ENCODE measurements at regions not wholly inside any gene's neighbourhood (a gene's known extent, or its start where the extent isn't known, plus 50 kb on each side); places are given as distances from the start of the nearest gene placed in this dataset.

DNA sequence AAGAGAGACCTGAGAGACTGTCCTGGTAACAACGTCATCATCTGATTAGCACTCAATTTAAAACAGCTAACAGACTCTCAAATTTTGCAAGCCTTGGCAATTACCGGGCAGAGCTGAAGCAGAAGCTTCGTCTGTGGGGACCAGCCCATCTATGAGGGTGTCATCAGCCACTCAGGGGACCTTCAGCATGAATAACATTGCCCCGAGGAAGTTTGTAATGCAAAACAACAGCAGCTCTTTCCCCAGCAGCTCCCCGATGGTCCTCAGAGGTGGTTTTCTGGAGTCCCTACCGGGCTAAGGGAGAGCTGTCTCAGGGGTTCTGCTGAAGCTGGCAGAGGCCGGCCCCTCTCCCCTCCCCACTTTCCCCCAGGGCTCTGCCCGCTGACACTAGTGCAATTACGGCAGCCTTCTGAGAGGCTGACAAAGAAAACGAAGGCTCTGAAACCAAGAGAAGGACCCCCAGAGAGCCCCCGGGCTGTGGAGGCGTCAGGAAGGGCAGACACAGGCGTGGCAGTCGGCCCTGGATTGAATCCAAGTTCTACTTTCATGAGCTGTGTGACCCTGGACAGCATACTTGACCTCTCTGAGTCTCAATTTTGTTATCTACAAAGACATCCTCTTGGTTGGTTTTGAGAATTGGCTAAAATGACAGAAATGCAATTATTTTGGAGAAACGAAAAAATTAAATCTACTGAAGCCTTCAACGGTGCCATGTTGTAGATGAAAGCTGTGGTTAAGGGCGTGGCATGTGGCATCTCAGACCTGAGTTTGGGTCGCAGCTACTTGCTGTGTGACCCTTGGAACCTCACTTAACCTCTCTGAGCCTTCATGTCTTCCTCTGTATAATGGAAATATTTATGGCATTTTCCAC, 102.1 kb upstream of the TLE3 start:
- CTCF ChIA-PET: interaction anchor here (1.3 kb wide), 1 partner anchor 267 kb away, joined by 3 read pairs; no protein-coding TSS in a partner anchor
- Mint-ChIP-seq H3K36me3 (no peaks in the 10 kb centered on the region), H3K27me3 (peaks cover 22% of the 10 kb centered on the region), H3K4me3 (no peak overlapping the region), H3K9me3 (no peaks in the 10 kb centered on the region), H3K4me1 (no peaks in the 10 kb centered on the region), H3K27ac (no peak overlapping the region)
- DNase-seq: no peak

DNA sequence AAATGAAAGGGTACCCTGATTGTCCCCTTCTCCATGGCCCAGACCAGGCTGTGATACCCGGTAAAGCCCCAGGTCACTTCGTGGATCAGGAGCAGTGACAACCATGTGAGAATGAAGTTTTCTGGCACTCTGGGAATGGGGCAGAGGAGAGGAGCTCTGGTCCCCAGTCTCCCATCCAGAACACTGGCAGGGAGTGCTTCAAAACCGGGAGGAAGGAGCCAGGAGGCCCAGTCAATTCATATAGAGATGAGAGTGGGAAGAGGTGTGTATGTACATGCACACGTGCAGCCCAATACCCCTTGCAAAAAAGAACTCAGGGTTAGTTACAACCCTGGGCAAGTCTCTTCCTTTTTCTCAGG, 101.4 kb upstream of the TLE3 start:
- H3K4me3 Mint-ChIP-seq: no peak overlapping the region
- H3K36me3 Mint-ChIP-seq: no peaks in the 10 kb centered on the region
- H3K4me1 Mint-ChIP-seq: no peaks in the 10 kb centered on the region
- peaks cover 28% of the 10 kb centered on the region for H3K27me3 Mint-ChIP-seq
- no peak overlapping the region for H3K27ac Mint-ChIP-seq
- CTCF ChIA-PET: no interaction called here
- H3K9me3 Mint-ChIP-seq: no peaks in the 10 kb centered on the region
- no peak for DNase-seq

DNA sequence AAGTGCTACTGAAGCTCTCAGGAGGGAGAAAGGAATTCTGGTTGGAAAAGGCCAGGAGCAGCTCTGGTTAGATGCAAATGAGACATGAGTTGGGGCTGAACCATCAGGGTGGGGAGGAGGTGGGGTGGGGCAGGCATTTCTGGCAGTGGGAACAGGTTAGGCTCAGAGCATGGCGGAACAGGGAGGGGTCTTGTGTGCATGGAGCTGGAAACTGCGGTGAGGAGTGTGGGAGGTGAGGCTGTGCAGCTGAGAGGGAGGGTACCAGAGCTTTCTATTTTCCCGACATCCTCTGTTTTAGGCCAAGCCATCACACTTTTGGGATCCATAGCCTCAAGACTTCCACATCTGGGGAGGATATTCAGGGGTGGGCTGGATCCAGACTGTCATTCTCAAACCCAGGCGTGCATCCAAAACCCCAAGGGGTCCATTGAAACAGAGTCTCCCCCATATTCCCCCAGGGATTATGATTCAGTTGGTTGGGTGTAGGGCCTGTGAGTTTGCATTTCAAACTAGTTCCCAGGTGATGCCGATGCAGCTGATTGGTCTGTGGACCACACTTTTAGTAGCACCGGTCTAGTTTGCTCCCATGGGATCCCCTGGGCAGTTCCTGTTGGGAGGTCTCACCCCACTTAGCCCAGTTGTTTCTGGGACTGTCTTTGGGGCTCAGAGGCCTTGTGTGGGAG, 100.9 kb upstream of the TLE3 start:
- H3K27me3 Mint-ChIP-seq: peaks cover 28% of the 10 kb centered on the region
- H3K36me3 Mint-ChIP-seq: no peaks in the 10 kb centered on the region
- H3K4me3 Mint-ChIP-seq: no peak overlapping the region
- DNase-seq: no peak
- H3K9me3 Mint-ChIP-seq: no peaks in the 10 kb centered on the region
- CTCF ChIA-PET: no interaction called here
- no peak overlapping the region for H3K27ac Mint-ChIP-seq
- H3K4me1 Mint-ChIP-seq: no peaks in the 10 kb centered on the region

DNA sequence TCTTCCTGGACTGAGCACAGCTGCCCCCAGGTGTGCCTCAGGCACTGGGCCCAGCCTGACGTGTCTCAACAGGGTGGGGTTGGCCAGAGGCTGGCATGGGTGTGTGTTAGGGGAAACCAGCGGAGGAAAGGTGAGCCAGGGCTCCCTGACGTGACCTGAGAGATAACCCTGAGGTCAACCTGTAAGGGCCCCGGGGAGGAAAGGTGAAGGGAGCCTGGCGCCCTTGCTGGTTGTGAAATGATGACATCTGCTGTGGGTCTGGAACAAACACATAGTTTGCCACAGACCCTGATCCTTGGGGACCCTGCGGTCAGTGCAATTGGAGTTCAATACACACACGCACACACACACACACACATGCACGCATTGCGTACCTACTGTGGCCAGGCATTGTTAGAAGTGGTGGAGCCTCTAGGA, 100.2 kb upstream of the TLE3 start:
- Mint-ChIP-seq H3K36me3 (no peaks in the 10 kb centered on the region), H3K9me3 (no peaks in the 10 kb centered on the region), H3K4me3 (no peak overlapping the region), H3K4me1 (no peaks in the 10 kb centered on the region), H3K27ac (no peak overlapping the region), H3K27me3 (peaks cover 31% of the 10 kb centered on the region)
- CTCF ChIA-PET: no interaction called here
- DNase-seq: no peak

DNA sequence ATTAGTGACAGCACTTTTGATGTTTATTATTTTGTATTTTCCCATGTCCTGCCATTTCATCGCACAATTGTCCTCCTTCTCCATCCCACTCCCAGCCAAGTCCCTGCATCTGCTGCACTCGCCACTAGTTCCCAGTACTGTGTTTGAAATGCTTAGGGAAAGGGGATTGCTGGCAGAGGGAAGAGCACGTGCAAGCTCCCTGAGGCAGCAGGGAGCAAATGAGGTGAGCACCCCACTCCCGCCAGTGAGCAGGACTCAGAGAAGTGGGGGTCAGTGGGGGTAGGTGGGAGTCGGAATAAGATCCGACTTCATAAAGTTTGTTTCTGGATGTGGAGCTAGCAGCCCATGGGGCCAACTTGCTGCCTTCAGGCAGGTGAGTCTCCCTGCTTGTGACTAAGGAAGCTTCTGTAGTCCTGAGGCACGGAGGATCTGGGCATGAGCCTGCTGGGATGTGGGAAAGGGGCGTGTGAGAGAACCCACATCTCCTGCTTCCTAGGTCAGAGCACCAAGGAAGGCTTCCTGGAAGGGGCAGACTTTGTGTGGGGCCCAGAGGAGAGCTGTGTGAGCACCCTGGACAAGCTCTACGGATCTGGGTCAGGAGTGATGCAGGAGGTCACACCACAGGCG, 99.7 kb upstream of the TLE3 start:
- Mint-ChIP-seq H3K27me3 (peaks cover 26% of the 10 kb centered on the region), H3K4me3 (no peak overlapping the region)
- CTCF ChIA-PET: no interaction called here

DNA sequence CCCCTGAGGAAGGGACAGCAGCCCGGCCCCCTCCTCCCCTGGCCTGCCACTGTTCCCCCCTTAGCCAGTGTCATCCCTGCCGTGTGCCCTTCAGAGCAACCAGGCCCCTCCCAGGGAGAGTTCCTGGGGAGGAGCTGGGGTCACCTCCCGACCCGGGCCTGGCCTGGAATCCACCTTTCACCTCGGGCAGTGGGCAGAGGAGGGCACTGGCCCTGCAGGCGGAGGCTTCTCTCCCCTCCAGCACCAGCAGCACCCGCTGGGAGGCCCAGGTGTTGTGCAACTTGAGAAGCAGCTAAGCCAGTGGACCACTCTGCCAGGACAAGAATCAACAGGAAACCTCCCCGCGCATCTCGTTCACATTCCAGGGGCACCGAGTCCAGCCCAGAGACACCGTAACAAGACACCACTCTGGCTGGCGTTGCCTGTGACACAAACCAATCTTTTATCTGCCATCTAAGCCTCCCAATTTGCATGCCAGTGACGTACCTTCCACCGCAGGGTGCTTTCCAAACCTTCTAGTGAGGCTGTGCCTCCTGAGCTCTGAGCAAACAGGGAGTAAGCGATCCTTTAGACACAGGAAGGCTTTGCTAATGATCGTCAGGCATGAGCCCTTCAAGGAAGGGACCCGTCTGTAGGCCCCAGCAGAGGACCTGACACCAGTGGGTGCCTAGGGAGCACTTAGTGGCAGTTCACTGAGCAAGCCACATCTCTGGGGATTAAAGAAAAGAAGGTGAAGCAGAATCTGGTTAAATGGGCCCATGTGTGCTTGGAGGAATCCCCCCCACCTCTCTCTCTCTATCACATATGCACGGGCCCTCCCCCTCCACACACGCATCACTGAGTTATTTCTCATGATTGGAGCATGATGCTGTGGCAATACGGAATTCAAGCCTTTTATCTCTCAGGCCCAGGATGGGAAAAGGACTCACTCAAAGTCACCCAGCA, 98.9 kb upstream of the TLE3 start:
- Mint-ChIP-seq H3K27me3 (peaks cover 26% of the 10 kb centered on the region), H3K27ac (no peak overlapping the region)

More for the DNA sequence above, 99.7 kb upstream of the TLE3 start:
- H3K9me3 Mint-ChIP-seq: no peaks in the 10 kb centered on the region
- no peak for DNase-seq
- no peaks in the 10 kb centered on the region for H3K4me1 Mint-ChIP-seq
- no peak overlapping the region for H3K27ac Mint-ChIP-seq
- no peaks in the 10 kb centered on the region for H3K36me3 Mint-ChIP-seq

DNA sequence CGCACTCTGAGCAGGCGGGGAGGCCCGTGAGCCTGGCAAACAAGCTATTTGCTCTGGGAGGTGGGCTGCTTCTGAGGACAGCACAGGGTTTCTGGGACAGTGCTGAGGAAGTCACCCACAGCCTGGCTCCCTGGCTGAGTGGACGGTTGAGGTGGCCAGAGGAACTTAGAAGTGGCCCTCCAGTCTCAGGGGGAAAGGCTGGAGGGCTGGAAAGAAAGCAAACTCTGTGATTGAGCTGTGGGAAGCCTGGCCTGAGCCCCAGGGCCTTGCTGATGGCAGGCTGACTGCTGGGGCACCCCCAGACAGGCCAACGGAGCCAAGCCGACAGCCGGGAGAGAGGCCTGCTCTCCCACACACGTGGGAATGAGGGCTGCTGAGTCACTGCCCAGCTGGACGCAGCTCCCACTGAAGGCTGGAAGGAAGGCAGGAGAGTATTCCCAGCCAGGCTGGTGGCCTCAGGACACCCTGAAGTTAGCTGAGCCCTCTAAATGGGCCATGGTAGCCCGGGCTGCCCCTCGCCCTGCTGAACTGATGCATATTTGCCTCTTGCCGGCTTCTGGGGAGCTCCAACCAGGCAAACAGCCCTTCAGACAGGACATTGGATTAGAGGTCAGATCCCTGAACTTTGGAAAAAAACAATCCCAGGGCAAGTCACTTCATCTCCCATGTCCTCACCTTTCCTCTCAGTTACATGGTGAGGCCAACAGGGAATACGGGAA, 98.0 kb upstream of the TLE3 start:
- Mint-ChIP-seq H3K4me1 (no peaks in the 10 kb centered on the region), H3K9me3 (no peaks in the 10 kb centered on the region), H3K4me3 (no peak overlapping the region), H3K27me3 (peaks cover 26% of the 10 kb centered on the region), H3K36me3 (no peaks in the 10 kb centered on the region), H3K27ac (no peak overlapping the region)
- no peak for DNase-seq
- CTCF ChIA-PET: no interaction called here

More for the DNA sequence above, 98.9 kb upstream of the TLE3 start:
- Mint-ChIP-seq H3K9me3 (no peaks in the 10 kb centered on the region), H3K4me1 (no peaks in the 10 kb centered on the region), H3K36me3 (no peaks in the 10 kb centered on the region), H3K4me3 (no peak overlapping the region)
- CTCF ChIA-PET: no interaction called here
- peak; percentile 34 for DNase-seq

DNA sequence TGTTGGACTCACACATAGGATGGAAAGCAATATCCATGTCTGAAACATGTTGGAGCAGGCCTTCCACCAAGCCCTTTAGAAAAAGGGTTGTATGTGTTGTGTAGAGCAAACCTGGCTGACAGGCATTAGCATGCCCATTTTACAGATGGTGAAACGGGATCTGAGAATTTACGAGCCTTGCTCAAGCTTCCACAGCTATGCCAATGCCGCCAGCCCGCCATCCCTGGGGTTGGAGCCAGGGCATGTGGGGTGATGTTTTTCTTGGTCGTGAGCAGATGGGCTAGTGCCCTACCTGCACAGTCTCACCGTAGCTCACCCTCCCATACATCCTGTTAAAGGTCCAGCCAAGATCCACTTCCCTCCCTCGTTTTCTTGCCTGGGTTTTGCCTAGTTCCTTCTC, 97.5 kb upstream of the TLE3 start:
- CTCF ChIA-PET: no interaction called here
- Mint-ChIP-seq H3K9me3 (no peaks in the 10 kb centered on the region), H3K4me1 (no peaks in the 10 kb centered on the region), H3K27ac (no peak overlapping the region), H3K27me3 (peaks cover 26% of the 10 kb centered on the region), H3K4me3 (no peak overlapping the region), H3K36me3 (no peaks in the 10 kb centered on the region)
- DNase-seq: no peak

DNA sequence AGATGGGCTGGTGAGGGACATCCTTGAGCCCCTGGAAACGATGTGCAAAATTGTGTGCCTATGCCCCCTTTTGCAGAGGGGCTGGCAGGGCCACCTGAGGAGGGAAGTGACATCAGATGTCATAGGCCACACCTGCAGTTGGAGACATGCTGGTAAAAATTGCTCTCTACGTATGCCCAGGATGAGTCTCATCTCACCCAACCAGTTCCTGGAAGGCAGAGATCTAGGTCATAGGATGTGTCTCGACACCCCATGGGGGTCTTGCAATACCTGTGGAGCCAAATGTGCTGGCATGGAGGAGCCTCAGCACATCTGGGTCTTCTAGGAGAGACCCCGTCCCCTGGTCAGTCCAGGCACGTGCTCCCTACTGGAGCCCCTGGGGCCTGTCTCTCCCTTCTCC, 96.5 kb upstream of the TLE3 start:
- no peaks in the 10 kb centered on the region for H3K36me3 Mint-ChIP-seq
- H3K4me3 Mint-ChIP-seq: no peak overlapping the region
- no peaks in the 10 kb centered on the region for H3K4me1 Mint-ChIP-seq
- CTCF ChIA-PET: no interaction called here
- peaks cover 30% of the 10 kb centered on the region for H3K27me3 Mint-ChIP-seq
- no peaks in the 10 kb centered on the region for H3K9me3 Mint-ChIP-seq
- H3K27ac Mint-ChIP-seq: no peak overlapping the region
- DNase-seq: no peak

DNA sequence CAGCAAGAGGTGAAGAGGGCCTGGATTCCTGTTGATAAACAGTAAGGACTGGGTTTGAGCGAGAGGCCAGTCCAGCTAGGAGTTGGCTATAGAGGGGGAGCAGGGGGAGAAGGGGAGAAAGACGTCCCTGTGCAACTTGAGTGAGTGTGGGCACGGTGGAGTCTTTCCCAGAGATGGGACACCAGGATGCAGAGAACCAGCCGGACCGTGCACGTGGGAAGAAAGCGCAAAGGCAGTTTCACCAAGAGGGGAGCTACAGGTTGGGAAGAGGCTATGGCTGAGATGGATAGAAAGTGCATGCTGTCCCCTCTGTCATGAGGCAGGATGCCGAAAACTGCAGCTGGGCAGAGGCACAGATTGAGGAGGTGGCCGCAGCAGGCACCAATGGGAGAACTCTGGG, 96.0 kb upstream of the TLE3 start:
- no peak overlapping the region for H3K27ac Mint-ChIP-seq
- CTCF ChIA-PET: no interaction called here
- no peaks in the 10 kb centered on the region for H3K36me3 Mint-ChIP-seq
- no peaks in the 10 kb centered on the region for H3K4me1 Mint-ChIP-seq
- H3K4me3 Mint-ChIP-seq: no peak overlapping the region
- no peaks in the 10 kb centered on the region for H3K9me3 Mint-ChIP-seq
- no peak for DNase-seq
- peaks cover 31% of the 10 kb centered on the region for H3K27me3 Mint-ChIP-seq

DNA sequence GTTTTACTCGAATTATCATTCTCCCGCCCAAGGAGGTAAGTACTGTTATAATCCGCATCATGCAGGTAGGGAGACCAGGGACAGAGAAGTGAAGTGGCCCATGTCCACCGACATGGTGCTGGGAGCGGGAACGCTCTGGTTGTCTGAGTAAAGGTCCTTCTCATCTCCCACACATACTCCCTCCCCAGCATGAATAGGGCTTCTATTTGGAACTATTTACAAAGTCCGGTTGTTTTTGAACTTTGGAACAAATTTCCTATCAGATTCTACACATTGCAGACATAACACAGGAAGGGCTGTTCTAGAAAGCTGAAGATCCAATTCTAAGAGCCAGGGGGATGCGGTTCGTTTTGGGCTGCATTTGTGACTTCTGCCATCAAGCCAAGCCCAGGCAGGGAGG, 94.8 kb upstream of the TLE3 start:
- Mint-ChIP-seq H3K36me3 (no peaks in the 10 kb centered on the region), H3K4me3 (no peak overlapping the region), H3K4me1 (no peaks in the 10 kb centered on the region), H3K9me3 (no peaks in the 10 kb centered on the region), H3K27ac (no peak overlapping the region), H3K27me3 (peaks cover 33% of the 10 kb centered on the region)
- no peak for DNase-seq
- CTCF ChIA-PET: no interaction called here

DNA sequence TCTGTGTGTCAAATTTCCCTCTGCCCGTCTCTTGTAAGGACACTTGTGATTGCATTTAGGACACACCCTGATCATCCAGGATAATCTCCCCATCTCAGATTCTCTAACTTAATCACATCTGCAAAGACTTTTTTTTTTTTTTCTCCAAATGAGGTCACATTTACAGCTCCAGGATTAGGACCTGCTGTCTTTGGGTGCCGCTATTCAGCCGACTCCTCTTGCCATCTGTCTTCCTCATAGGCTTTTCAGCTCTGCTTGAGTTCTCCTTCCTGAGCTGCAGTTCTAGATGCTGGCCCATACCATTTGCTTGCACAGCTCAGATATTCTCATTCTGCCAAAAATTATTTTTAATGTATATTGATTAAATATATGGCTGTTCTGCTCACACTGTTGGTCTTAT, 94.3 kb upstream of the TLE3 start:
- no peaks in the 10 kb centered on the region for H3K9me3 Mint-ChIP-seq
- H3K4me1 Mint-ChIP-seq: no peaks in the 10 kb centered on the region
- no peak for DNase-seq
- H3K27ac Mint-ChIP-seq: no peak overlapping the region
- H3K4me3 Mint-ChIP-seq: no peak overlapping the region
- peaks cover 30% of the 10 kb centered on the region for H3K27me3 Mint-ChIP-seq
- H3K36me3 Mint-ChIP-seq: no peaks in the 10 kb centered on the region
- CTCF ChIA-PET: no interaction called here

DNA sequence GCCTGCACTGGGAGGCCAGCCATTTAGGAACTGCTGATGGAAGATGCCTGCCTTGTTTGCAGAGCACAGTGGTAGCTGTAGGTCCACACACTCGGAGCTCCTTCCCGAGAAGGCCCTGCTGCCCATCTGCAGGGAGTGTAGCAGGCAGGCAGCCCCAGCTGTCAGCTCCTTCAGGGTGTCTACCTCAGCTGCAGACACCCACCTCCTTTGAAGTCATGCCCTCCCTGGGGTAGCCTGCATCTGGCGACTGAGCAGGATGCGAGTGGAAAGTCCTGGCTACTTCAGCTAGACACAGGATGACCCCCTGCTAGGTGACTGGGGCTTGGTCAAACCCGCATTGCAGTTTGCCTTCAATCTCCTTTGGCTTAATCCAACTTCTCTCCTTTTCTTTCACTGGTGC, 93.2 kb upstream of the TLE3 start:
- H3K27me3 Mint-ChIP-seq: peaks cover 29% of the 10 kb centered on the region

More for the DNA sequence above, 93.2 kb upstream of the TLE3 start:
- Mint-ChIP-seq H3K27ac (no peak overlapping the region), H3K36me3 (no peaks in the 10 kb centered on the region), H3K4me3 (no peak overlapping the region), H3K9me3 (no peaks in the 10 kb centered on the region), H3K4me1 (no peaks in the 10 kb centered on the region)
- no peak for DNase-seq
- CTCF ChIA-PET: no interaction called here
